ENCODE measurements at regions not wholly inside any gene's neighbourhood (a gene's known extent, or its start where the extent isn't known, plus 50 kb on each side); places are given as distances from the start of the nearest gene placed in this dataset.

GRCh38 chr18:27619090-27619772 lies 434.1 kb upstream of the CHST9 start:
- no peak for DNase-seq

- no peak for DNase-seq
Observed at GRCh38 chr18:27616324-27616723, 431.2 kb upstream of the CHST9 start.

- no peak for DNase-seq
Observed at GRCh38 chr18:27614951-27615844, 430.1 kb upstream of the CHST9 start.

- no peak for DNase-seq
Observed at GRCh38 chr18:27609221-27609620, 424.1 kb upstream of the CHST9 start.

- no peak for DNase-seq
Observed at GRCh38 chr18:27608742-27609141, 423.6 kb upstream of the CHST9 start.

- DNase-seq: no peak
Observed at GRCh38 chr18:27608174-27608573, 423.1 kb upstream of the CHST9 start.

- no peak for DNase-seq
Observed at GRCh38 chr18:27606741-27607140, 421.6 kb upstream of the CHST9 start.

GRCh38 chr18:27605107-27605834 lies 420.2 kb upstream of the CHST9 start:
- DNase-seq: peak; percentile 82

GRCh38 chr18:27604583-27604982 lies 419.5 kb upstream of the CHST9 start:
- DNase-seq: no peak

GRCh38 chr18:27602092-27602491 lies 417.0 kb upstream of the CHST9 start:
- DNase-seq: no peak

- no peak for DNase-seq
Observed at GRCh38 chr18:27600245-27600644, 415.1 kb upstream of the CHST9 start.

GRCh38 chr18:27599202-27599829 lies 414.2 kb upstream of the CHST9 start:
- DNase-seq: peak; percentile 69

- no peak for DNase-seq
Observed at GRCh38 chr18:27595113-27595838, 410.2 kb upstream of the CHST9 start.

- no peak for DNase-seq
Observed at GRCh38 chr18:27585602-27586173, 400.6 kb upstream of the CHST9 start.

GRCh38 chr18:27583466-27583865 lies 398.4 kb upstream of the CHST9 start:
- DNase-seq: no peak

- DNase-seq: no peak
Observed at GRCh38 chr18:27582760-27583412, 397.8 kb upstream of the CHST9 start.

GRCh38 chr18:27581296-27581904 lies 396.3 kb upstream of the CHST9 start:
- DNase-seq: no peak

- DNase-seq: no peak
Observed at GRCh38 chr18:27579364-27579763, 394.3 kb upstream of the CHST9 start.

GRCh38 chr18:27577752-27578151 lies 392.6 kb upstream of the CHST9 start:
- DNase-seq: no peak

GRCh38 chr18:27577265-27577664 lies 392.2 kb upstream of the CHST9 start:
- DNase-seq: no peak

GRCh38 chr18:27567434-27567833 lies 382.3 kb upstream of the CHST9 start:
- no peak for DNase-seq

Measured in NCI-H1105 treated with DMSO at 0.1 percent for 48 hours (cell line).